ENCODE measurements at regions not wholly inside any gene's neighbourhood (a gene's known extent, or its start where the extent isn't known, plus 50 kb on each side); places are given as distances from the start of the nearest gene placed in this dataset.
"Not testable (repeated sequence)": the region's sequence is repeated elsewhere in the genome, so short reads cannot be mapped to it uniquely, and the experiment has no call there.

- H3K27me3 ChIP-seq, result no peaks in the 10 kb centered on the region
- 70 to 76% methylated on average over 4 to 5 of the region's 5 CpGs for WGBS, 2 donors
- peaks cover 0 to 10% (median 0%) of the 10 kb centered on the region in 3 donors for H3K4me1 ChIP-seq
- no peaks in the 10 kb centered on the region for H3K9me3 ChIP-seq
- no peaks in the 10 kb centered on the region for H3K36me3 ChIP-seq
- no peak overlapping the region for H3K4me3 ChIP-seq
- H3K27ac ChIP-seq, result no peak overlapping the region
- no peak for DNase-seq
- intact Hi-C loops (cut with DNase I), result no loop called here
- TF ChIP-seq CTCF (IDR thresholded peaks at IDR 0.05) (no peak), POLR2A (IDR thresholded peaks at IDR 0.05) (no peak)
Measured at GRCh38 chr12:19912991-19913390, 455.3 kb upstream of the PDE3A start.

GRCh38 chr12:19915392-19916195, 452.7 kb upstream of the PDE3A start:
- TF ChIP-seq CTCF (IDR thresholded peaks at IDR 0.05) (peak in 5 of 6 experiments; percentile 30 to 67 (median 46)), POLR2A (IDR thresholded peaks at IDR 0.05) (no peak)
- Histone ChIP-seq H3K36me3 (no peaks in the 10 kb centered on the region), H3K4me1 (peaks cover 0 to 10% (median 0%) of the 10 kb centered on the region in 3 donors), H3K27ac (no peak overlapping the region), H3K27me3 (no peaks in the 10 kb centered on the region), H3K4me3 (no peak overlapping the region), H3K9me3 (no peaks in the 10 kb centered on the region)
- no peak for DNase-seq
- 52 to 56% methylated on average over 3 of the region's 3 CpGs for WGBS, 2 donors
- intact Hi-C loops (cut with DNase I), result no loop called here

DNA sequence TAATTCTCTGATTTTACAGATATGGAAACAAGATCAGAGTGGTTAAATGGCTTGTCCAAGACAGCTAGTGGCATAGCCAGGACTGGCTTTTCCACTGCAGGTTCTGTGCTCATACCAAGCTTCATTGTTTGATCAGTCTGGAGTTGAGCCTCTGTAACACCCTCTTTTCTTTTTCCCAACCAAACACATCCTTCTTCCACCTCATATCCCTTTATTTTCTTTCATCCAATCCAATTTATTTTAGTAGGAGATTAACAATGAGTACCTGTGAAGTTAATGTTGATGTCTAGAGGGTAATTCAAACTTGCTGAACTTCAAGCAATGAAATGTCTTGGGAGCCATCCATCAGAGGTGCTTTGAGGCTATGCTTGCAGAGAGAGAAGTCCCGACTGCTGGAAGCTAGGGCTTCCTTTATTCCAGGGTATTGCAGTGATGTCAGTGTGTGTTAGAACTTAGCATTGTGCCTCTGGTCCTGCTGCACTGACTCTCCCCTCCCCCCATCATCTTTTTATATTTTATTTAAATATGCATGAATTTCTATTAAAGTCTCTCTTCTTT, 452.1 kb upstream of the PDE3A start:
- H3K36me3 ChIP-seq, result no peaks in the 10 kb centered on the region
- no peak overlapping the region for H3K27ac ChIP-seq
- H3K4me3 ChIP-seq, result no peak overlapping the region
- H3K27me3 ChIP-seq, result no peaks in the 10 kb centered on the region
- intact Hi-C loops (cut with DNase I), result no loop called here
- no peak for DNase-seq
- WGBS, 2 donors, result 56 to 67% methylated on average over 1 of the region's 1 CpG
- H3K9me3 ChIP-seq, result no peaks in the 10 kb centered on the region
- no peak for TF ChIP-seq POLR2A (IDR thresholded peaks at IDR 0.05)
- TF ChIP-seq CTCF (IDR thresholded peaks at IDR 0.05), result no peak
- peaks cover 0 to 10% (median 0%) of the 10 kb centered on the region in 3 donors for H3K4me1 ChIP-seq

DNA sequence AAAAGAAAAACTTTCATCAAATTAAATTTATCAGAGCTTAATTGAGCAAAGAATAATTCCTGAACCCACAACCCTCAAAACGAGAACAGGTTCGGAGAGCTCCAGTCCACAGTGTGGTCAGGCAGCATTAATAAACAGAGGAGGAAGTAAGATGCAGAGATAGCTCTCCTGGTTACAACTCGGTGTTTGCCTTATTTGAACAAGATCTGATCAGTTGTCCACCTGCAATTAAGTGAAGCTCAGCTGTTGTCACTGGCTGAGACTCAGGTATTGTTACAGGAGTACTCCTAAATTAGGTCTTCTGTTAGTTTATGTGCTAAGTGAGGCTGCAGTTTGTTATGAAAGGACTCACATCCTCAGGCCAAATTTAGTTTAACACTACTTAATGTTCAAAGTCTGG, 451.4 kb upstream of the PDE3A start:
- no peak for TF ChIP-seq POLR2A (IDR thresholded peaks at IDR 0.05)
- TF ChIP-seq CTCF (IDR thresholded peaks at IDR 0.05), result no peak
- H3K4me3 ChIP-seq, result no peak overlapping the region
- H3K9me3 ChIP-seq, result no peaks in the 10 kb centered on the region
- DNase-seq, result no peak
- no peaks in the 10 kb centered on the region for H3K27me3 ChIP-seq
- peaks cover 0 to 10% (median 0%) of the 10 kb centered on the region in 3 donors for H3K4me1 ChIP-seq
- H3K36me3 ChIP-seq, result no peaks in the 10 kb centered on the region
- intact Hi-C loops (cut with DNase I), result no loop called here
- no peak overlapping the region for H3K27ac ChIP-seq
- WGBS, 2 donors, result 63 to 76% methylated on average over 3 of the region's 3 CpGs

DNA sequence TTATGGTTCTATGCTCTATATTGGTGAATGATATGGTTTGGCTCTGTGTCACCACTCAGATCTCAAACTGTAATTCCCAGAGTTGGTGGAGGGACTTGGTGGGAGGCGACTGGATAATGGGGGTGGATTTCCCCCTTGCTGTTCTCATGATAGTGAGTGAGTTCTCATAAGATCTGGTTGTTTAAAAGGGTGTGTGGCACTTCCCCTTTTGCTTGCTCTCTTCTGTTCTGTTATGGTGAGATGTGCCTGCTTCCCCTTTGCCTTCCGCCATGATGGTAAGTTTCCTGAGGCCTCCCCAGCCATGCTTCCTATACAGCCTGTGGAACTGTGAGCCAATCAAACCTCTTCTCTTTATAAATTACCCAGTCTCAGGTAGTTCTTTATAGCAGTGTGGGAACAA, 446.6 kb upstream of the PDE3A start:
- H3K4me3 ChIP-seq; DNase-seq; H3K36me3 ChIP-seq; H3K27ac ChIP-seq; H3K4me1 ChIP-seq; H3K27me3 ChIP-seq; intact Hi-C loops (cut with DNase I); H3K9me3 ChIP-seq: not testable (repeated sequence)
- WGBS, 2 donors, result 66 to 88% methylated on average over 2 of the region's 2 CpGs
